Tibial artery (tissue), 4 donors: ENCODE measurements at regions not wholly inside any gene's neighbourhood (a gene's known extent, or its start where the extent isn't known, plus 50 kb on each side); places are given as distances from the start of the nearest gene placed in this dataset.
A peak's percentile ranks its signal among the peaks of the same experiment; 100 is the strongest.

Source experiments
- DNase-seq, 2 donors: peaks; one replicate each; pipeline ENCODE4 v3.0.0-alpha.2; 2019
- H3K27ac ChIP-seq, 2 donors: fragments of 200-600 bp; sonication (generic) in 1 of 2; 1 replicate in 1 of 2; 2 replicates in 1 of 2; pipeline ENCODE4 v1.5.1; 2018 to 2019; ENCODE audit warnings: mild to moderate bottlenecking in 1 of 2
- H3K27me3 ChIP-seq, 2 donors: fragments of 200-600 bp; sonication (generic) in 1 of 2; one replicate each; pipeline versions ENCODE4 v1.5.1 to v1.6.0; 2016 to 2019
- H3K36me3 ChIP-seq, 3 donors: fragments of 200-600 bp; sonication (generic) in 2 of 3; one replicate each; pipeline ENCODE4 v1.5.1; 2016 to 2019; ENCODE audit warnings: mild to moderate bottlenecking in 2 of 3
- H3K4me1 ChIP-seq, 4 donors: fragments of 200-600 bp; sonication (generic) in 2 of 4; 1 replicate in 3 of 4; 2 replicates in 1 of 4; pipeline ENCODE4 v1.5.1; 2016 to 2019
- H3K4me3 ChIP-seq, 2 donors: fragments of 200-600 bp; sonication (generic) in 1 of 2; 1 replicate in 1 of 2; 2 replicates in 1 of 2; pipeline ENCODE4 v1.5.1; 2018 to 2019; ENCODE audit warnings: mild to moderate bottlenecking in 2 of 2
- H3K9me3 ChIP-seq, 3 donors: fragments of 200-600 bp; sonication (generic) in 1 of 3; one replicate each; pipeline ENCODE4 v1.5.1; 2016 to 2019
- CTCF ChIP-seq, 2 experiments: fragments of 200-600 bp in 1 of 2; fragments of 450-650 bp in 1 of 2; IDR thresholded peaks; one replicate each; pipeline ENCODE4 v1.5.1; 2017 to 2019; ENCODE audit warnings: antibody characterized with exemption in 2 of 2, mild to moderate bottlenecking in 1 of 2, moderate library complexity in 1 of 2
- intact Hi-C: fragments of 100-400 bp; cut with DNase I; formaldehyde crosslinking; loops from one replicate; pipeline ENCODE4 v1.15.0; 2023; ENCODE audit warnings: low total_unique reads

GRCh38 chr11:134784046-134784445 lies 372.0 kb upstream of the B3GAT1 start:
- Histone ChIP-seq H3K36me3 (no peaks in the 10 kb centered on the region), H3K27me3 (no peaks in the 10 kb centered on the region), H3K27ac (no peak overlapping the region), H3K4me3 (no peak overlapping the region), H3K9me3 (no peaks in the 10 kb centered on the region), H3K4me1 (peaks cover 0 to 36% (median 21%) of the 10 kb centered on the region in 4 donors)
- TF ChIP-seq CTCF (IDR thresholded peaks at IDR 0.05): no peak
- intact Hi-C loops: no loop called here
- no peak for DNase-seq

- peaks cover 0 to 36% (median 21%) of the 10 kb centered on the region in 4 donors for H3K4me1 ChIP-seq
- DNase-seq: no peak
- H3K27me3 ChIP-seq: no peaks in the 10 kb centered on the region
- H3K27ac ChIP-seq: peak overlapping the region in 1 of 2 donors; percentile 19
- no peaks in the 10 kb centered on the region for H3K9me3 ChIP-seq
- intact Hi-C loops: no loop called here
- no peaks in the 10 kb centered on the region for H3K36me3 ChIP-seq
- no peak for TF ChIP-seq CTCF (IDR thresholded peaks at IDR 0.05)
- H3K4me3 ChIP-seq: no peak overlapping the region
Measured at GRCh38 chr11:134783234-134783633, 371.2 kb upstream of the B3GAT1 start.

GRCh38 chr11:134781380-134781866 lies 369.4 kb upstream of the B3GAT1 start:
- intact Hi-C loops: no loop called here
- H3K27ac ChIP-seq: no peak overlapping the region
- no peaks in the 10 kb centered on the region for H3K36me3 ChIP-seq
- no peak for DNase-seq
- H3K4me3 ChIP-seq: no peak overlapping the region
- no peaks in the 10 kb centered on the region for H3K27me3 ChIP-seq
- no peak for TF ChIP-seq CTCF (IDR thresholded peaks at IDR 0.05)
- peaks cover 0 to 36% (median 21%) of the 10 kb centered on the region in 4 donors for H3K4me1 ChIP-seq
- H3K9me3 ChIP-seq: no peaks in the 10 kb centered on the region

- H3K4me1 ChIP-seq: peaks cover 0 to 36% (median 21%) of the 10 kb centered on the region in 4 donors
- H3K27ac ChIP-seq: no peak overlapping the region
- no peaks in the 10 kb centered on the region for H3K27me3 ChIP-seq
- no peaks in the 10 kb centered on the region for H3K9me3 ChIP-seq
- no peak for DNase-seq
- intact Hi-C loops: no loop called here
- TF ChIP-seq CTCF (IDR thresholded peaks at IDR 0.05): peak; percentile 7 to 16
- no peak overlapping the region for H3K4me3 ChIP-seq
- H3K36me3 ChIP-seq: no peaks in the 10 kb centered on the region
Measured at GRCh38 chr11:134780486-134781147, 368.6 kb upstream of the B3GAT1 start.

GRCh38 chr11:134779179-134779578 lies 367.1 kb upstream of the B3GAT1 start:
- no peak overlapping the region for H3K4me3 ChIP-seq
- intact Hi-C loops: no loop called here
- no peak overlapping the region for H3K27ac ChIP-seq
- peaks cover 0 to 36% (median 21%) of the 10 kb centered on the region in 4 donors for H3K4me1 ChIP-seq
- H3K36me3 ChIP-seq: no peaks in the 10 kb centered on the region
- H3K27me3 ChIP-seq: no peaks in the 10 kb centered on the region
- H3K9me3 ChIP-seq: no peaks in the 10 kb centered on the region
- no peak for DNase-seq
- no peak for TF ChIP-seq CTCF (IDR thresholded peaks at IDR 0.05)
